ENCODE measurements at regions not wholly inside any gene's neighbourhood (a gene's known extent, or its start where the extent isn't known, plus 50 kb on each side); places are given as distances from the start of the nearest gene placed in this dataset.

DNA sequence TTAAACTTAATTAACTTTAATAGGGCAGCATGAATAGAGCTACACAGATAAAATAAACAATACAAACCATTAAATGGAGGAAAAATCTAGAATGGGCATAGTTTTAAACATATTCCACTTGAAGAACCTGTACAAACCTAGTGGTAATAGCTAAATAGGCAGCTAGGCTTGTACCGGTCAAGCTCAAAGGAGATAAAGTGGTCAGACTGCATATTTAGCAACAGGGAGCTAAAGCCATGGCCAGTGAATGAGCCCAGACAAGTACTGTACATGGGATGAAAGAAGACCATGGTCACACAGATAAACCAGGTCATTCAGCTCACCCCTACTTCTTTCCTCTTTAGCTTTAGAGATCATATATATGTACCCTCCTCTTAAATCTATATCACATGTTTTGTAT, 186.6 kb upstream of the KRR1 start:
- TF ChIP-seq, protein P1, sequence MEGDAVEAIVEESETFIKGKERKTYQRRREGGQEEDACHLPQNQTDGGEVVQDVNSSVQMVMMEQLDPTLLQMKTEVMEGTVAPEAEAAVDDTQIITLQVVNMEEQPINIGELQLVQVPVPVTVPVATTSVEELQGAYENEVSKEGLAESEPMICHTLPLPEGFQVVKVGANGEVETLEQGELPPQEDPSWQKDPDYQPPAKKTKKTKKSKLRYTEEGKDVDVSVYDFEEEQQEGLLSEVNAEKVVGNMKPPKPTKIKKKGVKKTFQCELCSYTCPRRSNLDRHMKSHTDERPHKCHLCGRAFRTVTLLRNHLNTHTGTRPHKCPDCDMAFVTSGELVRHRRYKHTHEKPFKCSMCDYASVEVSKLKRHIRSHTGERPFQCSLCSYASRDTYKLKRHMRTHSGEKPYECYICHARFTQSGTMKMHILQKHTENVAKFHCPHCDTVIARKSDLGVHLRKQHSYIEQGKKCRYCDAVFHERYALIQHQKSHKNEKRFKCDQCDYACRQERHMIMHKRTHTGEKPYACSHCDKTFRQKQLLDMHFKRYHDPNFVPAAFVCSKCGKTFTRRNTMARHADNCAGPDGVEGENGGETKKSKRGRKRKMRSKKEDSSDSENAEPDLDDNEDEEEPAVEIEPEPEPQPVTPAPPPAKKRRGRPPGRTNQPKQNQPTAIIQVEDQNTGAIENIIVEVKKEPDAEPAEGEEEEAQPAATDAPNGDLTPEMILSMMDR (conservative IDR thresholded peaks at IDR 0.05; ENCODE audit: low read depth, low read length): no peak
- TF ChIP-seq MAFK (IDR thresholded peaks at IDR 0.05; ENCODE audit: low read depth, low read length) (no peak), POLR2A (IDR thresholded peaks at IDR 0.05; ENCODE audit: low read depth, low read length) (no peak), MXI1 (IDR thresholded peaks at IDR 0.05; ENCODE audit: borderline replicate concordance, low read depth, low read length) (no peak), RFX5 (IDR thresholded peaks at IDR 0.05; ENCODE audit: low read depth, low read length) (no peak), MAZ (IDR thresholded peaks at IDR 0.05; ENCODE audit: borderline replicate concordance, low read depth, low read length) (no peak), SMC3 (IDR thresholded peaks at IDR 0.05; ENCODE audit: low read depth, low read length) (no peak), CHD1 (IDR thresholded peaks at IDR 0.05; ENCODE audit: low read depth, low read length) (no peak), RAD21 (IDR thresholded peaks at IDR 0.05; ENCODE audit: low read length) (no peak), RCOR1 (IDR thresholded peaks at IDR 0.05; ENCODE audit: insufficient replicate concordance, low read length) (no peak), NFE2L2 (IDR thresholded peaks at IDR 0.05; ENCODE audit: low read depth, low read length) (no peak), CEBPB (IDR thresholded peaks at IDR 0.05; ENCODE audit: low read depth, low read length) (no peak)
- TF ChIP-seq, protein P2, sequence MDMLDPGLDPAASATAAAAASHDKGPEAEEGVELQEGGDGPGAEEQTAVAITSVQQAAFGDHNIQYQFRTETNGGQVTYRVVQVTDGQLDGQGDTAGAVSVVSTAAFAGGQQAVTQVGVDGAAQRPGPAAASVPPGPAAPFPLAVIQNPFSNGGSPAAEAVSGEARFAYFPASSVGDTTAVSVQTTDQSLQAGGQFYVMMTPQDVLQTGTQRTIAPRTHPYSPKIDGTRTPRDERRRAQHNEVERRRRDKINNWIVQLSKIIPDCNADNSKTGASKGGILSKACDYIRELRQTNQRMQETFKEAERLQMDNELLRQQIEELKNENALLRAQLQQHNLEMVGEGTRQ (IDR thresholded peaks at IDR 0.05; ENCODE audit: low read depth, low read length): no peak
